Suprapubic skin (tissue), 4 donors: ENCODE measurements at regions not wholly inside any gene's neighbourhood (a gene's known extent, or its start where the extent isn't known, plus 50 kb on each side); places are given as distances from the start of the nearest gene placed in this dataset.

Experiments
- DNase-seq, 2 donors: peaks; one replicate each; pipeline ENCODE4 v3.0.0-alpha.2; 2019; ENCODE audit warnings: low spot score in 2 of 2
- H3K27ac ChIP-seq: fragments of 200-600 bp; sonication (generic); one replicate; pipeline ENCODE4 v1.5.1; 2019
- H3K27me3 ChIP-seq: fragments of 200-600 bp; sonication (generic); one replicate; pipeline ENCODE4 v1.5.1; 2019
- H3K36me3 ChIP-seq: fragments of 200-600 bp; sonication (generic); one replicate; pipeline ENCODE4 v1.5.1; 2019
- H3K4me1 ChIP-seq: fragments of 200-600 bp; sonication (generic); one replicate; pipeline ENCODE4 v1.5.1; 2019
- H3K4me3 ChIP-seq: fragments of 200-600 bp; sonication (generic); one replicate; pipeline ENCODE4 v1.5.1; 2019; ENCODE audit warnings: mild to moderate bottlenecking
- H3K9me3 ChIP-seq: fragments of 200-600 bp; sonication (generic); one replicate; pipeline ENCODE4 v1.5.1; 2019
- EP300 ChIP-seq: sonication (generic); formaldehyde crosslinking; IDR thresholded peaks from one replicate; pipeline ENCODE4 v1.6.1; 2017; ENCODE audit warnings: antibody characterized with exemption
- POLR2A ChIP-seq, 2 donors: fragments of 450-650 bp; IDR thresholded peaks; one replicate each; pipeline ENCODE4 v1.6.1; 2017; ENCODE audit warnings: antibody characterized with exemption in 2 of 2, mild to moderate bottlenecking in 2 of 2, moderate library complexity in 2 of 2
- POLR2AphosphoS5 ChIP-seq, 3 donors: sonication (generic); formaldehyde crosslinking; IDR thresholded peaks; one replicate each; pipeline ENCODE4 v1.6.1; 2017; ENCODE audit warnings: antibody characterized with exemption in 3 of 3
- WGBS: methylation state at CpG from one replicate; pipeline ENCODE4 v1.1.5; 2018; 5-methylcytosine and 5-hydroxymethylcytosine counted together
- TF ChIP-seq, protein P1 (sequence below), 2 donors: fragments of 200-600 bp in 1 of 2; fragments of 450-650 bp in 1 of 2; sonication (generic) in 1 of 2; IDR thresholded peaks; one replicate each; pipeline ENCODE4 v1.5.1; 2016 to 2019; ENCODE audit warnings: antibody characterized with exemption in 2 of 2, mild to moderate bottlenecking in 1 of 2, moderate library complexity in 1 of 2

DNA sequence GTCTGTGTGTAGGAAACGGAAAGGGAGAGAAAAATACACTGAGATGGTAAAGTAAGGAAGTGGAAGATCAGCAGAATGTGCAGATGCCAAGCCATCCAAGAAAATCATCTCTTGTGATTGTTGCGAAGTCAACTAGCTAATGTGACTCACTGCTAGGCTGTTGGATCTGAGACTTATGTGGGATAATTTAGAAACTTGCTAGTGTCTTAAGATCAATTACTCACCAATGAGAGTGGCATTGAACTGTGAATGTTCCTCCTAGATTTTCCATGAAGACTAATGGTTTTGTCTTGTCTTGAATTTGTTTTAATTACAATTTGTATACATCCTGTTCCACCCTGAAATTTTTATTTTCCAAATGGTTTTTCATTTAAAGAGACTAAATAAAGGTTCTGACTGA is 771.6 kb downstream of the EFNB2 start:
- H3K27ac ChIP-seq = no peak overlapping the region
- H3K27me3 ChIP-seq = no peaks in the 10 kb centered on the region
- WGBS = 87% methylated on average over 2 of the region's 2 CpGs
- H3K36me3 ChIP-seq = no peaks in the 10 kb centered on the region
- no peaks in the 10 kb centered on the region for H3K9me3 ChIP-seq
- no peaks in the 10 kb centered on the region for H3K4me1 ChIP-seq
- TF ChIP-seq, protein P1, sequence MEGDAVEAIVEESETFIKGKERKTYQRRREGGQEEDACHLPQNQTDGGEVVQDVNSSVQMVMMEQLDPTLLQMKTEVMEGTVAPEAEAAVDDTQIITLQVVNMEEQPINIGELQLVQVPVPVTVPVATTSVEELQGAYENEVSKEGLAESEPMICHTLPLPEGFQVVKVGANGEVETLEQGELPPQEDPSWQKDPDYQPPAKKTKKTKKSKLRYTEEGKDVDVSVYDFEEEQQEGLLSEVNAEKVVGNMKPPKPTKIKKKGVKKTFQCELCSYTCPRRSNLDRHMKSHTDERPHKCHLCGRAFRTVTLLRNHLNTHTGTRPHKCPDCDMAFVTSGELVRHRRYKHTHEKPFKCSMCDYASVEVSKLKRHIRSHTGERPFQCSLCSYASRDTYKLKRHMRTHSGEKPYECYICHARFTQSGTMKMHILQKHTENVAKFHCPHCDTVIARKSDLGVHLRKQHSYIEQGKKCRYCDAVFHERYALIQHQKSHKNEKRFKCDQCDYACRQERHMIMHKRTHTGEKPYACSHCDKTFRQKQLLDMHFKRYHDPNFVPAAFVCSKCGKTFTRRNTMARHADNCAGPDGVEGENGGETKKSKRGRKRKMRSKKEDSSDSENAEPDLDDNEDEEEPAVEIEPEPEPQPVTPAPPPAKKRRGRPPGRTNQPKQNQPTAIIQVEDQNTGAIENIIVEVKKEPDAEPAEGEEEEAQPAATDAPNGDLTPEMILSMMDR (IDR thresholded peaks at IDR 0.05) = no peak
- TF ChIP-seq POLR2A (IDR thresholded peaks at IDR 0.05) = no peak
- TF ChIP-seq EP300 = no peak
- no peak for TF ChIP-seq POLR2AphosphoS5 (IDR thresholded peaks at IDR 0.05)
- no peak for DNase-seq
- no peak overlapping the region for H3K4me3 ChIP-seq

DNA sequence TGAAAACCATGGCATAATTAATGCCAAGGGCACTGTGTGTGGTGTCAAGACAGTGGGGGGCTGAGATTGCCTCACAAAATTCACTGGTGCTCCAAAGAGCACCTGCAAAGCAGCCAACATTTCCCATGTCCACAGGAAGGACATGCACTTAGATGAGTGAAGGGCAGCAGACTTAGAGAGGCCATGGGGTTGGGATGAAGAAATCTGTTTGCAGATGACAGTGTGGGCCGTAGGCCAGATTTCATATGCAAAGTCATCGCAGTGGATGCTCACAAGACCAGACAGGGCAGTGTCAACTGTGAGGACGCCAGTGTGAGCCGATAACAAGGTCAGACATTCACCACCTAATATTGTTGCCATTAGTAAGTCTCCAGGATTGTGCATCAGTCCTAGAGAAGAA is 773.4 kb downstream of the EFNB2 start:
- Histone ChIP-seq H3K4me1 (no peaks in the 10 kb centered on the region), H3K27me3 (no peaks in the 10 kb centered on the region), H3K27ac (no peak overlapping the region), H3K9me3 (no peaks in the 10 kb centered on the region), H3K36me3 (no peaks in the 10 kb centered on the region), H3K4me3 (no peak overlapping the region)
- TF ChIP-seq POLR2AphosphoS5 (IDR thresholded peaks at IDR 0.05) = no peak
- TF ChIP-seq, protein P1 (IDR thresholded peaks at IDR 0.05) = no peak
- no peak for TF ChIP-seq EP300
- no peak for TF ChIP-seq POLR2A (IDR thresholded peaks at IDR 0.05)
- 87% methylated on average over 4 of the region's 4 CpGs for WGBS
- DNase-seq = no peak

DNA sequence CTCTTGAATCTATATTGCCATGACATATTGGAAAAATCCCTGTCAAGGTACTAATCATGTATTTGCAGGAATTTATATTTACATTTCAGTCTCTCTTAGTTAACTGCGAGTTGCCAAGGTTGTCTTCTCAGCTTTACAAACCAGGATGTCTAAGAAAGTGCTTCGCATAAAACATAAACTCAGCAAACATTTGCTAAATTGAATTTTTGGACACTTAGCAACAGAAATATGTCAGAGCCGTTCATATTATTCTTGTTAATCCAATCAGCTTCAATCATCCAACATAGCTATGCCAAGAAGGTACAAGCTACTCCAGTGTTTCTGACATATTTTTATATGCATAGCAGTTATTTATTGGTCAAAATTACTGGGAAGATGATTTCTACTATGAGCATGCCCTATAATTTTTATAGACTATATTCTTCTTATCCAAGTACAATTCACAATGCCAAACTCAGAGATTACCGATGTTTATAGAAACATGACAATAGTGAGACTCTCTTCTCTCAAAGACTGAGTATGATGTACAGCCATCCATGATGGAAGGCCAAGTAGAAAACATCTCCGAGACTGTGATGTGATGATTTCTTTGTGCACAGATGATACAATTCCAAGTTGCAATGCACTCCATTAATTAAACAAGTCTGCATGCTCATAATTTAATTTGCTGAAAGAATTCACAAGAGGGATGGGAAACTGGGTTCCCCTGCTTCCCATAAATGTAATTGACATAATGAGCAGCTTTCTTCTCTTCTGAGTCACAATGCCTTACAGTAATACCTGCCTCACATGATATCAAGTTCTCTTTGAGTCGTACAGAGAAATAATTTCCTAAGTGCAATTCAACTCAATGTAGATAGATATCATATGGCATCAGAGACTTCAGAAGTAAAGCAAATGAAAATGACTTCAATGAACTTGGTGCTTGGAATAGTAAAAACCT is 776.3 kb downstream of the EFNB2 start:
- WGBS = 78% methylated on average over 6 of the region's 6 CpGs
- no peaks in the 10 kb centered on the region for H3K27me3 ChIP-seq
- no peaks in the 10 kb centered on the region for H3K4me1 ChIP-seq
- H3K27ac ChIP-seq = no peak overlapping the region
- TF ChIP-seq EP300 = no peak
- TF ChIP-seq, protein P1 (IDR thresholded peaks at IDR 0.05) = no peak
- no peak for TF ChIP-seq POLR2A (IDR thresholded peaks at IDR 0.05)
- TF ChIP-seq POLR2AphosphoS5 (IDR thresholded peaks at IDR 0.05) = no peak
- no peaks in the 10 kb centered on the region for H3K36me3 ChIP-seq
- no peak for DNase-seq
- H3K9me3 ChIP-seq = no peaks in the 10 kb centered on the region
- no peak overlapping the region for H3K4me3 ChIP-seq

DNA sequence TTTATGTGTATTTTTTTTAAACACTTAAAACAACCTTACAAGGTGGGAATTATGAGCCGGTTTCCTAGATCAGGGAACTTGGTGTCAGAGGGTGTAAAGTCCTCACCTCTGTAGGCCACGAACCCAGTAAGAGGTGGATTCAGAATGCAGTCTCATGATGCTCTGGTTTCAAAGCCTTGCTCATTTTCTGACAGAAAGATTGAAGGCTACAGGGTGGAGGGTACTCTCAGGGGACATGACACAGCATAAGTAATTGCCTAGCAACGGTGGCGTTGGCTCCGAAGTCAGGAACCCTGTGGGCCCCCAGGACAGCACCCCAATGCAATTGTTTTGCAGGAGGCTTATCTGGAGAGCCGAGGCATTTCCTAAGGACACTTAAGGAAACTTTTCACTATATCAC is 794.7 kb downstream of the EFNB2 start:
- 51% methylated on average over 6 of the region's 6 CpGs for WGBS
- no peaks in the 10 kb centered on the region for H3K9me3 ChIP-seq

DNA sequence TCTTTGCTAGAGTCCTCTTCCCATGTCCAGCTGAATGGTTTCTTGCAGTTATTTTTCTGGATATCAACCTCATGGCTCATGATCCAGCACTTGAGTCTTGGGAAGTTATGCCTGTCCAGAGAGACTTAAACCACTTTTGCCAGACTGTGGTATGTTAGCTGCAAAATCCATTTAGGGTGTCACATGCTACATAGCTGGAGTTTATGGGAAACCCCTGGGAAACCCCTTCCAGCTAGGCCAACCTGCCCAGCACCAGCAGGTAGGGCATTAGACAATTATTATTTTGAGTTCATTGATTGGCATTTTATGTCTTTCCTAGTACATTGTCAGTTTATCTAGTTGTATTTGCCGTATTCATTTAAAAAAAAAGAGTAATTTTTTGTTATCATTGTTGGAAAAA is 797.8 kb downstream of the EFNB2 start:
- WGBS = 86% methylated on average over 1 of the region's 1 CpG
- H3K9me3 ChIP-seq = no peaks in the 10 kb centered on the region
- H3K36me3 ChIP-seq = no peaks in the 10 kb centered on the region
- no peaks in the 10 kb centered on the region for H3K4me1 ChIP-seq
- H3K4me3 ChIP-seq = no peak overlapping the region
- no peaks in the 10 kb centered on the region for H3K27me3 ChIP-seq
- no peak overlapping the region for H3K27ac ChIP-seq
- TF ChIP-seq, protein P1 (IDR thresholded peaks at IDR 0.05) = no peak
- TF ChIP-seq POLR2A (IDR thresholded peaks at IDR 0.05) = no peak
- no peak for TF ChIP-seq POLR2AphosphoS5 (IDR thresholded peaks at IDR 0.05)
- no peak for TF ChIP-seq EP300
- no peak for DNase-seq

More for the DNA sequence above, 794.7 kb downstream of the EFNB2 start:
- H3K27ac ChIP-seq = no peak overlapping the region
- TF ChIP-seq POLR2AphosphoS5 (IDR thresholded peaks at IDR 0.05) (no peak), POLR2A (IDR thresholded peaks at IDR 0.05) (no peak)
- no peaks in the 10 kb centered on the region for H3K27me3 ChIP-seq
- H3K36me3 ChIP-seq = no peaks in the 10 kb centered on the region
- H3K4me1 ChIP-seq = no peaks in the 10 kb centered on the region
- no peak for DNase-seq
- H3K4me3 ChIP-seq = no peak overlapping the region
